Calu3 (cell line): ENCODE measurements at regions not wholly inside any gene's neighbourhood (a gene's known extent, or its start where the extent isn't known, plus 50 kb on each side); places are given as distances from the start of the nearest gene placed in this dataset.
"Not testable (repeated sequence)": the region's sequence is repeated elsewhere in the genome, so short reads cannot be mapped to it uniquely, and the experiment has no call there.

Source experiments
- BruUV-seq: library from RNA; stranded (reverse); fragments of 400-500 nt; replicated peaks from 2 replicates; lab custom pipeline; 2021; lab: Mats Ljungman, UMichigan
- CTCF ChIA-PET: fragments of 300-600 bp; sonication (Branson Sonifier 250); formaldehyde crosslinking; loops from one replicate; lab custom pipeline; 2022; ENCODE audit warnings: antibody characterized with exemption; lab: Charles Lee
- DNase-seq: peaks from one replicate; pipeline ENCODE4 v3.0.0; 2022
- H3K27ac Mint-ChIP-seq: one replicate; pipeline ENCODE4 v1.8.0; 2022; ENCODE audit warnings: mixed read lengths; ENCODE audit not compliant: unreplicated experiment
- H3K27me3 Mint-ChIP-seq: one replicate; pipeline ENCODE4 v1.8.0; 2022; ENCODE audit warnings: mixed read lengths; ENCODE audit not compliant: unreplicated experiment
- H3K36me3 Mint-ChIP-seq: one replicate; pipeline ENCODE4 v1.8.0; 2022; ENCODE audit warnings: mild to moderate bottlenecking, moderate library complexity, mixed read lengths; ENCODE audit not compliant: insufficient read depth, unreplicated experiment
- H3K4me1 Mint-ChIP-seq: one replicate; pipeline ENCODE4 v1.8.0; 2022; ENCODE audit warnings: mild to moderate bottlenecking, low read depth, mixed read lengths; ENCODE audit not compliant: unreplicated experiment
- H3K4me3 Mint-ChIP-seq: one replicate; pipeline ENCODE4 v1.8.0; 2022; ENCODE audit warnings: mild to moderate bottlenecking, low read depth, moderate library complexity, mixed read lengths; ENCODE audit not compliant: unreplicated experiment
- H3K9me3 Mint-ChIP-seq: one replicate; pipeline ENCODE4 v1.8.0; 2022; ENCODE audit warnings: low read depth, mixed read lengths; ENCODE audit not compliant: unreplicated experiment
- intact Hi-C: fragments of 100-400 bp; cut with micrococcal nuclease; formaldehyde crosslinking; loops from one replicate; pipeline ENCODE4 v1.10.0; 2022; ENCODE audit not compliant: unreplicated experiment
- TF ChIP-seq, protein P1 (sequence below): fragments of 200-600 bp; IDR thresholded peaks from one replicate; pipeline ENCODE4 v1.8.0; 2022; ENCODE audit warnings: antibody characterized with exemption; ENCODE audit not compliant: unreplicated experiment

- TF ChIP-seq, protein P1, sequence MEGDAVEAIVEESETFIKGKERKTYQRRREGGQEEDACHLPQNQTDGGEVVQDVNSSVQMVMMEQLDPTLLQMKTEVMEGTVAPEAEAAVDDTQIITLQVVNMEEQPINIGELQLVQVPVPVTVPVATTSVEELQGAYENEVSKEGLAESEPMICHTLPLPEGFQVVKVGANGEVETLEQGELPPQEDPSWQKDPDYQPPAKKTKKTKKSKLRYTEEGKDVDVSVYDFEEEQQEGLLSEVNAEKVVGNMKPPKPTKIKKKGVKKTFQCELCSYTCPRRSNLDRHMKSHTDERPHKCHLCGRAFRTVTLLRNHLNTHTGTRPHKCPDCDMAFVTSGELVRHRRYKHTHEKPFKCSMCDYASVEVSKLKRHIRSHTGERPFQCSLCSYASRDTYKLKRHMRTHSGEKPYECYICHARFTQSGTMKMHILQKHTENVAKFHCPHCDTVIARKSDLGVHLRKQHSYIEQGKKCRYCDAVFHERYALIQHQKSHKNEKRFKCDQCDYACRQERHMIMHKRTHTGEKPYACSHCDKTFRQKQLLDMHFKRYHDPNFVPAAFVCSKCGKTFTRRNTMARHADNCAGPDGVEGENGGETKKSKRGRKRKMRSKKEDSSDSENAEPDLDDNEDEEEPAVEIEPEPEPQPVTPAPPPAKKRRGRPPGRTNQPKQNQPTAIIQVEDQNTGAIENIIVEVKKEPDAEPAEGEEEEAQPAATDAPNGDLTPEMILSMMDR = no peak
- no peak overlapping the region for H3K4me3 Mint-ChIP-seq
- H3K4me1 Mint-ChIP-seq = no peaks in the 10 kb centered on the region
- intact Hi-C loops = no loop called here
- no peak overlapping the region for H3K27ac Mint-ChIP-seq
- no TSS peak for BruUV-seq
- CTCF ChIA-PET = interaction anchor here (0.5 kb wide), 1 partner anchor 1727 kb away, joined by 3 read pairs; no protein-coding TSS in a partner anchor
- DNase-seq = no peak
- no peaks in the 10 kb centered on the region for H3K9me3 Mint-ChIP-seq
- H3K36me3 Mint-ChIP-seq = no peaks in the 10 kb centered on the region
- H3K27me3 Mint-ChIP-seq = no peaks in the 10 kb centered on the region
Measured at GRCh38 chr7:67496589-67496988, 500.0 kb downstream of the TYW1 start.

DNA sequence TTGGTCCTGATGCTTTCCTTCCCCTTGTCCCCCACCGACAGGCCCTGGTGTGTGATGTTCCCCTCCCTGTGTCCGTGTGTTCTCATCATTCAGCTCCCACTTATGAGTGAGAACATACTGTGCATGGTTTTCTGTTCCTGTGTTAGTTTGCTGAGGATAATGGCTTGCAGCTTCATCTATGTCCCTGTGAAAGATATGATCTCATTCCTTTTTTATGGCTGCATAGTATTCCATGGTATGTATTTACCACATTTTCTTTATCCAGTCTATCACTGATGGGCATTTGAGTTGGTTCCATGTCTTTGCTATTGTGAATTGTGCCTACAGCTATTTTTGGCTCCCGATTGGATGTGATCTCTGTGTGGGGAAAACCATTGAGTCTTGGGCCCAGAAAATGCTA, 501.3 kb downstream of the TYW1 start:
- intact Hi-C loops, DNase-seq, H3K4me1 Mint-ChIP-seq, H3K9me3 Mint-ChIP-seq, BruUV-seq, H3K4me3 Mint-ChIP-seq, CTCF ChIA-PET, H3K27me3 Mint-ChIP-seq, H3K36me3 Mint-ChIP-seq, H3K27ac Mint-ChIP-seq: not testable (repeated sequence)

DNA sequence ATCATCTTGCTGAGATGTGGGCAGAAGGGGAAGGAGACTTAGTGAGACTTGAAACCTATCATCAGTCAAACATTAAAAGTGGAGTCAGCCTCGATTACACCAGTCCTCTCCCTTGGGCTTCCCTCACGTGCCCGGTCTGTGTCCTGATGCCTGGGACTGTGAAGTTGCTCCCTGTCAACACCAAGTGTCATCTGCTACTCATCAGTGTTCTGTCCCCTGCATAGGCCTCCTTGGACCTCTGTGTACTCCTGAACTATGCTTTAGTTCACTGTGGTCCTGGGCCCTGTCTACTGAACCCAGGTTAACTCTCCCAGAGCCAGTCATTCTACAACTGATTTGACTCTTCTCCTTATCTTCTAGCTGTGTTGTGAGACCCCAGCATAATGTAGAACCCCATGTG, 506.3 kb downstream of the TYW1 start:
- H3K4me3 Mint-ChIP-seq = no peak overlapping the region
- H3K27me3 Mint-ChIP-seq = no peaks in the 10 kb centered on the region
- TF ChIP-seq, protein P1 = no peak
- H3K9me3 Mint-ChIP-seq = no peaks in the 10 kb centered on the region
- no TSS peak for BruUV-seq
- intact Hi-C loops = no loop called here
- H3K4me1 Mint-ChIP-seq = no peaks in the 10 kb centered on the region
- no peak overlapping the region for H3K27ac Mint-ChIP-seq
- H3K36me3 Mint-ChIP-seq = no peaks in the 10 kb centered on the region
- CTCF ChIA-PET = no interaction called here
- no peak for DNase-seq

DNA sequence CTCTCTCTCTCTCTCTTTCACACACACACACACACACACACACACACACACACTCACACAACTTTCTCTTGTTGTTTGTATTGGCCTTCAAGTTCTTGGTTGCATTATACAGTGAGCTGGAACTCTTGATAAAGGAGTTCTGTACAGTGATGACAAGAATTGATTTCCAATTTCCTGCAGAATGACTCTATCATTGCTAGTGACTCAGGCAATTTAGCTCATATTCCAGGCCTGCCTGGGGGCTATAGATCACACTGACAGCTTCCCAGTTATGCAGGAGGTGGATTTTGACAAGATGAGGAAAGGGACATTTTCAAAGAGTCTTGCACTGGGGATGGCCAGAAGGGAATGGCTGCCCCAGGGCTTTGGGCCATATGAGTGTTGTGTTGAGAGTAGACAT, 508.8 kb downstream of the TYW1 start:
- BruUV-seq = no TSS peak
- no peak overlapping the region for H3K4me3 Mint-ChIP-seq
- CTCF ChIA-PET = no interaction called here
- intact Hi-C loops = no loop called here
- H3K4me1 Mint-ChIP-seq = no peaks in the 10 kb centered on the region
- no peak overlapping the region for H3K27ac Mint-ChIP-seq
- DNase-seq = no peak
- TF ChIP-seq, protein P1 = no peak
- H3K36me3 Mint-ChIP-seq = no peaks in the 10 kb centered on the region
- peaks cover 3% of the 10 kb centered on the region for H3K9me3 Mint-ChIP-seq
- H3K27me3 Mint-ChIP-seq = no peaks in the 10 kb centered on the region

- BruUV-seq = no TSS peak
- TF ChIP-seq, protein P1 = no peak
Measured at GRCh38 chr7:67512481-67512880, 515.8 kb downstream of the TYW1 start.

More at GRCh38 chr7:67512481-67512880, 515.8 kb downstream of the TYW1 start:
- no peaks in the 10 kb centered on the region for H3K4me1 Mint-ChIP-seq
- no peak overlapping the region for H3K4me3 Mint-ChIP-seq
- intact Hi-C loops = no loop called here
- DNase-seq = no peak
- H3K27ac Mint-ChIP-seq = no peak overlapping the region
- no peaks in the 10 kb centered on the region for H3K36me3 Mint-ChIP-seq
- CTCF ChIA-PET = no interaction called here
- H3K9me3 Mint-ChIP-seq = peaks cover 5% of the 10 kb centered on the region
- no peaks in the 10 kb centered on the region for H3K27me3 Mint-ChIP-seq
